ENCODE measurements at regions not wholly inside any gene's neighbourhood (a gene's known extent, or its start where the extent isn't known, plus 50 kb on each side); places are given as distances from the start of the nearest gene placed in this dataset.

DNA sequence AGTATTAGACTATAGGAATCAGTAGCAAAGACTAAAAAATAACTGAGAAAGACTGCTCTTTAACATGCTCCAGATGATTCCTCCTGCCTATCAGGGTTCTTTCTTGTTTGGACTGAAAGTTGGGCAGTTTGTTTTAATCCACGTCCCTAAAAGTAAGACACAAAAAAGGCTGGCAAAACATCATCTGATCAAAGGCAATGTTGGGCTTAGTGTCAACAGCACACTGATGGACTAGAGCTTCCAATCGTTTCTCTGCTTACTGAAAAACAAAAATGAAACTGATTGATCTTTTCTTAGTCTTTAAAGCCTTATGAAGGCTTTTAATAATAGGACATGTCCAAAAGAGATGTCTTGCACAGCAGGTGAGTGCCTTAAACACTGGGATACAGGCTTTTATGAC lies 1567.9 kb upstream of the PRR20A start:
- TF ChIP-seq ISL1 (CRISPR knock-in tag; IDR thresholded peaks at IDR 0.05) (no peak), CREB5 (CRISPR knock-in tag; IDR thresholded peaks at IDR 0.05; ENCODE audit: low read depth) (no peak), GLIS3 (CRISPR knock-in tag; IDR thresholded peaks at IDR 0.05) (no peak), BACH2 (CRISPR knock-in tag; IDR thresholded peaks at IDR 0.05; ENCODE audit: borderline replicate concordance) (no peak), SNAI2 (CRISPR knock-in tag; IDR thresholded peaks at IDR 0.05) (no peak), ARNTL (CRISPR knock-in tag; IDR thresholded peaks at IDR 0.05; ENCODE audit: borderline replicate concordance, low read depth) (no peak), CSDC2 (CRISPR knock-in tag; IDR thresholded peaks at IDR 0.05) (no peak), ZFP30 (CRISPR knock-in tag; IDR thresholded peaks at IDR 0.05) (no peak), ZNF565 (CRISPR knock-in tag; conservative IDR thresholded peaks at IDR 0.05; ENCODE audit: low read depth) (no peak)
- TF ChIP-seq, protein P1, sequence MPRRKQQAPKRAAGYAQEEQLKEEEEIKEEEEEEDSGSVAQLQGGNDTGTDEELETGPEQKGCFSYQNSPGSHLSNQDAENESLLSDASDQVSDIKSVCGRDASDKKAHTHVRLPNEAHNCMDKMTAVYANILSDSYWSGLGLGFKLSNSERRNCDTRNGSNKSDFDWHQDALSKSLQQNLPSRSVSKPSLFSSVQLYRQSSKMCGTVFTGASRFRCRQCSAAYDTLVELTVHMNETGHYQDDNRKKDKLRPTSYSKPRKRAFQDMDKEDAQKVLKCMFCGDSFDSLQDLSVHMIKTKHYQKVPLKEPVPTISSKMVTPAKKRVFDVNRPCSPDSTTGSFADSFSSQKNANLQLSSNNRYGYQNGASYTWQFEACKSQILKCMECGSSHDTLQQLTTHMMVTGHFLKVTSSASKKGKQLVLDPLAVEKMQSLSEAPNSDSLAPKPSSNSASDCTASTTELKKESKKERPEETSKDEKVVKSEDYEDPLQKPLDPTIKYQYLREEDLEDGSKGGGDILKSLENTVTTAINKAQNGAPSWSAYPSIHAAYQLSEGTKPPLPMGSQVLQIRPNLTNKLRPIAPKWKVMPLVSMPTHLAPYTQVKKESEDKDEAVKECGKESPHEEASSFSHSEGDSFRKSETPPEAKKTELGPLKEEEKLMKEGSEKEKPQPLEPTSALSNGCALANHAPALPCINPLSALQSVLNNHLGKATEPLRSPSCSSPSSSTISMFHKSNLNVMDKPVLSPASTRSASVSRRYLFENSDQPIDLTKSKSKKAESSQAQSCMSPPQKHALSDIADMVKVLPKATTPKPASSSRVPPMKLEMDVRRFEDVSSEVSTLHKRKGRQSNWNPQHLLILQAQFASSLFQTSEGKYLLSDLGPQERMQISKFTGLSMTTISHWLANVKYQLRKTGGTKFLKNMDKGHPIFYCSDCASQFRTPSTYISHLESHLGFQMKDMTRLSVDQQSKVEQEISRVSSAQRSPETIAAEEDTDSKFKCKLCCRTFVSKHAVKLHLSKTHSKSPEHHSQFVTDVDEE (CRISPR knock-in tag; IDR thresholded peaks at IDR 0.05): no peak
- TF ChIP-seq, protein P2, sequence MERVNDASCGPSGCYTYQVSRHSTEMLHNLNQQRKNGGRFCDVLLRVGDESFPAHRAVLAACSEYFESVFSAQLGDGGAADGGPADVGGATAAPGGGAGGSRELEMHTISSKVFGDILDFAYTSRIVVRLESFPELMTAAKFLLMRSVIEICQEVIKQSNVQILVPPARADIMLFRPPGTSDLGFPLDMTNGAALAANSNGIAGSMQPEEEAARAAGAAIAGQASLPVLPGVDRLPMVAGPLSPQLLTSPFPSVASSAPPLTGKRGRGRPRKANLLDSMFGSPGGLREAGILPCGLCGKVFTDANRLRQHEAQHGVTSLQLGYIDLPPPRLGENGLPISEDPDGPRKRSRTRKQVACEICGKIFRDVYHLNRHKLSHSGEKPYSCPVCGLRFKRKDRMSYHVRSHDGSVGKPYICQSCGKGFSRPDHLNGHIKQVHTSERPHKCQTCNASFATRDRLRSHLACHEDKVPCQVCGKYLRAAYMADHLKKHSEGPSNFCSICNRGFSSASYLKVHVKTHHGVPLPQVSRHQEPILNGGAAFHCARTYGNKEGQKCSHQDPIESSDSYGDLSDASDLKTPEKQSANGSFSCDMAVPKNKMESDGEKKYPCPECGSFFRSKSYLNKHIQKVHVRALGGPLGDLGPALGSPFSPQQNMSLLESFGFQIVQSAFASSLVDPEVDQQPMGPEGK (CRISPR knock-in tag; IDR thresholded peaks at IDR 0.05; ENCODE audit: borderline replicate concordance): no peak
